ENCODE measurements at regions not wholly inside any gene's neighbourhood (a gene's known extent, or its start where the extent isn't known, plus 50 kb on each side); places are given as distances from the start of the nearest gene placed in this dataset.
"Not testable (repeated sequence)": the region's sequence is repeated elsewhere in the genome, so short reads cannot be mapped to it uniquely, and the experiment has no call there.

- DNase-seq (ENCODE audit: extremely low read depth in 1 of 11, low read depth in 9 of 11, low spot score in 4 of 11) = no peak
These were observed 52.8 kb upstream of the IKZF1 start for GRCh38 chr7:50251765-50252164.

- DNase-seq (ENCODE audit: extremely low read depth in 1 of 11, low read depth in 9 of 11, low spot score in 4 of 11) = no peak
These were observed 58.0 kb upstream of the IKZF1 start for GRCh38 chr7:50246551-50246950.

GRCh38 chr7:50242111-50242510, 62.4 kb upstream of the IKZF1 start:
- DNase-seq (ENCODE audit: extremely low read depth in 1 of 11, low read depth in 9 of 11, low spot score in 4 of 11) = not testable (repeated sequence)

- not testable (repeated sequence) for DNase-seq (ENCODE audit: extremely low read depth in 1 of 11, low read depth in 9 of 11, low spot score in 4 of 11)
These were observed 63.8 kb upstream of the IKZF1 start for GRCh38 chr7:50240699-50241098.

- DNase-seq (ENCODE audit: extremely low read depth in 1 of 11, low read depth in 9 of 11, low spot score in 4 of 11) = no peak
These were observed 74.6 kb upstream of the IKZF1 start for GRCh38 chr7:50229964-50230363.

- DNase-seq (ENCODE audit: extremely low read depth in 1 of 11, low read depth in 9 of 11, low spot score in 4 of 11) = no peak
These were observed 76.4 kb upstream of the IKZF1 start for GRCh38 chr7:50228148-50228547.

- no peak for DNase-seq (ENCODE audit: extremely low read depth in 1 of 11, low read depth in 9 of 11, low spot score in 4 of 11)
These were observed 76.8 kb upstream of the IKZF1 start for GRCh38 chr7:50227726-50228125.

- no peak for DNase-seq (ENCODE audit: extremely low read depth in 1 of 11, low read depth in 9 of 11, low spot score in 4 of 11)
These were observed 77.8 kb upstream of the IKZF1 start for GRCh38 chr7:50226669-50227068.

- DNase-seq (ENCODE audit: extremely low read depth in 1 of 11, low read depth in 9 of 11, low spot score in 4 of 11) = no peak
These were observed 78.4 kb upstream of the IKZF1 start for GRCh38 chr7:50226145-50226544.

- no peak for DNase-seq (ENCODE audit: extremely low read depth in 1 of 11, low read depth in 9 of 11, low spot score in 4 of 11)
These were observed 83.1 kb upstream of the IKZF1 start for GRCh38 chr7:50221433-50221832.

- no peak for DNase-seq (ENCODE audit: extremely low read depth in 1 of 11, low read depth in 9 of 11, low spot score in 4 of 11)
These were observed 83.5 kb upstream of the IKZF1 start for GRCh38 chr7:50221028-50221427.

GRCh38 chr7:50220273-50220672, 84.2 kb upstream of the IKZF1 start:
- DNase-seq (ENCODE audit: extremely low read depth in 1 of 11, low read depth in 9 of 11, low spot score in 4 of 11) = no peak

- no peak for DNase-seq (ENCODE audit: extremely low read depth in 1 of 11, low read depth in 9 of 11, low spot score in 4 of 11)
These were observed 86.7 kb upstream of the IKZF1 start for GRCh38 chr7:50217821-50218281.

- no peak for DNase-seq (ENCODE audit: extremely low read depth in 1 of 11, low read depth in 9 of 11, low spot score in 4 of 11)
These were observed 87.1 kb upstream of the IKZF1 start for GRCh38 chr7:50217401-50217800.

- DNase-seq (ENCODE audit: extremely low read depth in 1 of 11, low read depth in 9 of 11, low spot score in 4 of 11) = no peak
These were observed 87.9 kb upstream of the IKZF1 start for GRCh38 chr7:50216626-50217025.

- DNase-seq (ENCODE audit: extremely low read depth in 1 of 11, low read depth in 9 of 11, low spot score in 4 of 11) = no peak
These were observed 89.7 kb upstream of the IKZF1 start for GRCh38 chr7:50214771-50215170.

GRCh38 chr7:50214126-50214670, 90.3 kb upstream of the IKZF1 start:
- DNase-seq (ENCODE audit: extremely low read depth in 1 of 11, low read depth in 9 of 11, low spot score in 4 of 11) = no peak

- DNase-seq (ENCODE audit: extremely low read depth in 1 of 11, low read depth in 9 of 11, low spot score in 4 of 11) = no peak
These were observed 90.9 kb upstream of the IKZF1 start for GRCh38 chr7:50213622-50214017.

GRCh38 chr7:50212666-50213621, 91.6 kb upstream of the IKZF1 start:
- no peak for DNase-seq (ENCODE audit: extremely low read depth in 1 of 11, low read depth in 9 of 11, low spot score in 4 of 11)

- DNase-seq (ENCODE audit: extremely low read depth in 1 of 11, low read depth in 9 of 11, low spot score in 4 of 11) = no peak
These were observed 92.5 kb upstream of the IKZF1 start for GRCh38 chr7:50212016-50212325.
